Panc1 (cell line): ENCODE measurements at regions not wholly inside any gene's neighbourhood (a gene's known extent, or its start where the extent isn't known, plus 50 kb on each side); places are given as distances from the start of the nearest gene placed in this dataset.

Experiments
- ATAC-seq: fragments of 200-7000 bp; cut with Tn5 transposase; 2 replicates; pipeline ENCODE4 v1.9.1; 2020; ENCODE audit warnings: mild to moderate bottlenecking, moderate library complexity
- BruUV-seq: library from RNA; stranded (reverse); fragments of 400-500 nt; replicated peaks from 2 replicates; lab custom pipeline; 2021; lab: Mats Ljungman, UMichigan
- CTCF ChIA-PET: fragments of 300-600 bp; sonication (Branson Sonifier 250); formaldehyde crosslinking; loops from one replicate; lab custom pipeline; 2022; ENCODE audit warnings: antibody characterized with exemption; lab: Charles Lee
- POLR2A ChIA-PET: fragments of 300-600 bp; sonication (Branson Sonifier 250); formaldehyde crosslinking; loops from one replicate; lab custom pipeline; 2022; ENCODE audit warnings: antibody characterized with exemption; lab: Charles Lee
- DNase-seq: peaks from one replicate; pipeline ENCODE4 v3.0.0-alpha.2; 2010; ENCODE audit warnings: low read depth, low spot score
- H3K27ac ChIP-seq: 2 replicates; pipeline ENCODE4 v1.5.1; 2011; ENCODE audit warnings: mild to moderate bottlenecking, low read length, inconsistent platforms
- H3K27me3 ChIP-seq: fragments of 200-500 bp; sonication (Bioruptor generic); 2 replicates; pipeline ENCODE4 v1.6.0; 2014; ENCODE audit warnings: low read length, inconsistent platforms; ENCODE audit not compliant: control insufficient read depth, insufficient read depth
- H3K36me3 ChIP-seq: fragments of 200-500 bp; sonication (Bioruptor generic); 2 replicates; pipeline ENCODE4 v1.5.1; 2014; ENCODE audit warnings: inconsistent platforms, mild to moderate bottlenecking, low read length, moderate library complexity; ENCODE audit not compliant: control insufficient read depth, insufficient read depth
- H3K4me1 ChIP-seq: 2 replicates; pipeline ENCODE4 v1.5.1; 2011; ENCODE audit warnings: inconsistent platforms, mild to moderate bottlenecking, low read length, moderate library complexity; ENCODE audit not compliant: control insufficient read depth, insufficient read depth
- H3K4me3 ChIP-seq, 2 experiments: 2 replicates each; pipeline ENCODE4 v1.5.1; 2011 to 2012; ENCODE audit warnings: low read depth in 2 of 2, low read length in 2 of 2, mild to moderate bottlenecking in 2 of 2, inconsistent platforms in 1 of 2, moderate library complexity in 1 of 2
- H3K9me3 ChIP-seq: fragments of 200-500 bp; sonication (Bioruptor generic); 2 replicates; pipeline ENCODE4 v1.5.1; 2014; ENCODE audit warnings: low read depth, mild to moderate bottlenecking, inconsistent platforms, low read length, moderate library complexity; ENCODE audit not compliant: control insufficient read depth, insufficient read depth
- CTCF ChIP-seq: fragments of 450-650 bp; IDR thresholded peaks from 2 replicates; pipeline ENCODE4 v1.5.1; 2017; ENCODE audit warnings: mild to moderate bottlenecking
- POLR2AphosphoS5 ChIP-seq: IDR thresholded peaks from 2 replicates; pipeline ENCODE4 v1.6.1; 2012; ENCODE audit warnings: mild to moderate bottlenecking, low read depth, low read length, moderate library complexity
- REST ChIP-seq, 2 experiments: IDR thresholded peaks; 2 replicates each; pipeline ENCODE4 v1.6.1; 2011 to 2012; ENCODE audit warnings: low read depth in 2 of 2, control low read depth in 1 of 2, low read length in 1 of 2, mild to moderate bottlenecking in 1 of 2, moderate library complexity in 1 of 2; ENCODE audit not compliant: insufficient read depth in 1 of 2
- SIN3A ChIP-seq: IDR thresholded peaks from 2 replicates; pipeline ENCODE4 v1.6.1; 2012; ENCODE audit warnings: low read depth, mild to moderate bottlenecking, low read length, moderate library complexity, borderline replicate concordance; ENCODE audit not compliant: insufficient read depth
- TCF7L2 ChIP-seq: IDR thresholded peaks from 2 replicates; pipeline ENCODE4 v1.6.1; 2011; ENCODE audit warnings: mild to moderate bottlenecking, low read depth, low read length, inconsistent platforms
- in situ Hi-C: cut with HindIII; loops from 2 replicates; pipeline ENCODE4 v1.10.0; 2016; ENCODE audit warnings: low sequenced_read_pairs, low pct_unique_long_range_greater_than_20kb
- intact Hi-C: fragments of 100-400 bp; cut with micrococcal nuclease; formaldehyde crosslinking; loops from one replicate; pipeline ENCODE4 v1.10.0; 2022; ENCODE audit not compliant: unreplicated experiment

DNA sequence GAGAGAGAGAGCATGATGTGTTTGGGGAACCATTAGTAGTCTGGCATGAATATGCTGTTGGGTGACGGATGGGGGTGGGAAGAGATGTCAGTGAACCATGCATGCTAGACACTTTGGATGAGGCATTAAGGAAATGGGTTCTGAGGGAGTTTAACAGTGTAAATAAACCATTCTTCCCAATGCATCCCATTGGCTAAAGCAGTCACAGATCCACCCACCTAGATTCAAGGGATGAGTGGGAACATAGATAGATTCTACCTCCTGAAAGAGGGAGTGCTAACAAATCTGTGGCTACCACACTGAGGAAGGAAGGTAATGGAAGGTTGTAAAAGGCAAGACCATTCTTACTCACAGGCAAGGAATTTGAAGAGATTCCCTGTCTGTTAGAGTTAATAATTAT lies 129.8 kb upstream of the CACNA1E start:
- TF ChIP-seq TCF7L2 (no peak), SIN3A (no peak), POLR2AphosphoS5 (no peak), CTCF (no peak), REST (IDR thresholded peaks at IDR 0.05; ENCODE audit: insufficient read depth in 1 of 2, low read depth in 2 of 2, low read length in 1 of 2) (no peak)
- in situ Hi-C loops: no loop called here
- no TSS peak for BruUV-seq
- ChIA-PET POLR2A (no interaction called here), CTCF (no interaction called here)
- no peaks in the 10 kb centered on the region for H3K9me3 ChIP-seq
- no peak overlapping the region for H3K4me3 ChIP-seq
- no peaks in the 10 kb centered on the region for H3K4me1 ChIP-seq
- H3K36me3 ChIP-seq: no peaks in the 10 kb centered on the region
- H3K27ac ChIP-seq: no peak overlapping the region
- no peaks in the 10 kb centered on the region for H3K27me3 ChIP-seq
- no peak for ATAC-seq
- intact Hi-C loops: no loop called here
- DNase-seq: no peak

DNA sequence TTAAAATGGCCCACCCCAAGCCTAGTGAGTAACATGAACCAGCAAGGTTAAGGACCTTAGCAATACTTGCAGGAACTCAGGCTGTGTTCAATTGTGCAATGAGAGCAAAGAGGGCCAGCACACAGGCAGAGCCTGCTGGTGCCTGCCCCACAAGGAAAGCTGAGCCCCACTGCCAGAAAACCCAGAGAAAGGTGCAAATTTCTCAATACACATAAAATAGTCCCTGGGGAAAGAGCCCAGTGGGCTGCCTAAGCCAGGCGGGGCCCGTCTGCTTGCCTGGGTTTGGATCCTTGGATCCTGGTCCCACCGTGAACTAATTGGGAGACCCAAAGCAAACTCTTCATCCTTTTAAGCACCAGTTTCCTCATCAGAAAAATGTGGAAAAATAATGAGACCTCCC lies 128.5 kb upstream of the CACNA1E start:
- ATAC-seq (no peak), DNase-seq (no peak)
- no TSS peak for BruUV-seq
- TF ChIP-seq TCF7L2: no peak
- TF ChIP-seq POLR2AphosphoS5: no peak
- TF ChIP-seq SIN3A: no peak
- no peak for TF ChIP-seq REST (IDR thresholded peaks at IDR 0.05; ENCODE audit: insufficient read depth in 1 of 2, low read depth in 2 of 2, low read length in 1 of 2)
- intact Hi-C loops: no loop called here
- POLR2A ChIA-PET: no interaction called here
- no peaks in the 10 kb centered on the region for H3K9me3 ChIP-seq
- no peaks in the 10 kb centered on the region for H3K4me1 ChIP-seq
- CTCF ChIA-PET: no interaction called here
- H3K27me3 ChIP-seq: peaks cover 1% of the 10 kb centered on the region; the same call in 1 of the 2 replicates
- in situ Hi-C loops: no loop called here
- H3K27ac ChIP-seq: no peak overlapping the region
- H3K36me3 ChIP-seq: no peaks in the 10 kb centered on the region
- no peak overlapping the region for H3K4me3 ChIP-seq
